SK-N-SH treated with all-trans-retinoic acid at 6 μM for 48 hours (cell line): ENCODE measurements at regions not wholly inside any gene's neighbourhood (a gene's known extent, or its start where the extent isn't known, plus 50 kb on each side); places are given as distances from the start of the nearest gene placed in this dataset.

Source experiments
- ATAC-seq: fragments of 200-7000 bp; cut with Tn5 transposase; 3 replicates; pipeline ENCODE4 v1.9.1; 2020; ENCODE audit warnings: mild to moderate bottlenecking, moderate library complexity
- ARNTL ChIP-seq: fragments of 450-650 bp; formaldehyde crosslinking; IDR thresholded peaks from 2 replicates; pipeline ENCODE4 v1.5.0; 2020; ENCODE audit warnings: low read depth, mild to moderate bottlenecking, moderate library complexity, borderline replicate concordance
- BACH2 ChIP-seq: fragments of 250-450 bp; sonication (Bioruptor Pico); IDR thresholded peaks from 2 replicates; pipeline ENCODE4 v1.9.0; 2021; ENCODE audit warnings: mild to moderate bottlenecking, borderline replicate concordance
- CSDC2 ChIP-seq: fragments of 250-450 bp; sonication (Bioruptor Pico); IDR thresholded peaks from 2 replicates; pipeline ENCODE4 v1.5.0; 2020; ENCODE audit warnings: mild to moderate bottlenecking, moderate library complexity
- ESRRG ChIP-seq: fragments of 250-450 bp; sonication (Bioruptor Pico); IDR thresholded peaks from 2 replicates; pipeline ENCODE4 v1.6.1; 2021; ENCODE audit warnings: mild to moderate bottlenecking
- GLIS3 ChIP-seq: fragments of 250-450 bp; sonication (Bioruptor Pico); IDR thresholded peaks from 2 replicates; pipeline ENCODE4 v1.5.0; 2020; ENCODE audit warnings: mild to moderate bottlenecking, moderate library complexity
- ISL1 ChIP-seq: fragments of 250-450 bp; sonication (Bioruptor Pico); IDR thresholded peaks from 2 replicates; pipeline ENCODE4 v2.1.2; 2022; ENCODE audit warnings: mild to moderate bottlenecking, moderate library complexity
- PPARA ChIP-seq: fragments of 250-450 bp; sonication (Bioruptor Pico); IDR thresholded peaks from 2 replicates; pipeline ENCODE4 v1.5.0; 2020; ENCODE audit warnings: mild to moderate bottlenecking, borderline replicate concordance
- RARB ChIP-seq: fragments of 250-450 bp; sonication (Bioruptor Pico); IDR thresholded peaks from 2 replicates; pipeline ENCODE4 v1.8.0; 2021; ENCODE audit warnings: mild to moderate bottlenecking, moderate library complexity
- TCF4 ChIP-seq: fragments of 250-450 bp; sonication (Bioruptor Pico); IDR thresholded peaks from 2 replicates; pipeline ENCODE4 v1.8.0; 2021; ENCODE audit warnings: mild to moderate bottlenecking, moderate library complexity, borderline replicate concordance
- TOX ChIP-seq: fragments of 250-450 bp; sonication (Bioruptor Pico); IDR thresholded peaks from 2 replicates; pipeline ENCODE4 v1.8.0; 2021; ENCODE audit warnings: mild to moderate bottlenecking, moderate library complexity, borderline replicate concordance
- TSHZ2 ChIP-seq: fragments of 250-450 bp; sonication (Bioruptor Pico); IDR thresholded peaks from 2 replicates; pipeline ENCODE4 v1.5.0; 2020; ENCODE audit warnings: mild to moderate bottlenecking, moderate library complexity
- ZC3H10 ChIP-seq: fragments of 250-450 bp; sonication (Bioruptor Pico); IDR thresholded peaks from 2 replicates; pipeline ENCODE4 v1.5.1; 2021; ENCODE audit warnings: mild to moderate bottlenecking, moderate library complexity
- ZFP3 ChIP-seq: fragments of 250-450 bp; sonication (Bioruptor Pico); IDR thresholded peaks from 2 replicates; pipeline ENCODE4 v1.5.0; 2020; ENCODE audit warnings: mild to moderate bottlenecking, moderate library complexity
- ZFP30 ChIP-seq: fragments of 450-650 bp; formaldehyde crosslinking; IDR thresholded peaks from 2 replicates; pipeline ENCODE4 v1.5.0; 2022; ENCODE audit warnings: mild to moderate bottlenecking, moderate library complexity
- ZNF565 ChIP-seq: fragments of 450-650 bp; formaldehyde crosslinking; conservative IDR thresholded peaks from 2 replicates; pipeline ENCODE4 v1.5.0; 2020; ENCODE audit warnings: low read depth, mild to moderate bottlenecking, moderate library complexity
- ZNF70 ChIP-seq: fragments of 450-650 bp; formaldehyde crosslinking; IDR thresholded peaks from 2 replicates; pipeline ENCODE4 v1.5.0; 2020; ENCODE audit warnings: mild to moderate bottlenecking, moderate library complexity
- ZNF8 ChIP-seq: fragments of 450-650 bp; formaldehyde crosslinking; IDR thresholded peaks from 2 replicates; pipeline ENCODE4 v1.5.0; 2020; ENCODE audit warnings: mild to moderate bottlenecking, moderate library complexity
- TF ChIP-seq, protein P1 (sequence below): fragments of 250-450 bp; sonication (Bioruptor Pico); IDR thresholded peaks from 2 replicates; pipeline ENCODE4 v1.8.0; 2021; ENCODE audit warnings: low read depth, mild to moderate bottlenecking, moderate library complexity, borderline replicate concordance
- TF ChIP-seq, protein P2 (sequence below): fragments of 250-450 bp; sonication (Bioruptor Pico); IDR thresholded peaks from 2 replicates; pipeline ENCODE4 v1.8.0; 2020; ENCODE audit warnings: mild to moderate bottlenecking, moderate library complexity, borderline replicate concordance
- TF ChIP-seq, protein P3 (sequence below): fragments of 250-450 bp; sonication (Bioruptor Pico); IDR thresholded peaks from 2 replicates; pipeline ENCODE4 v1.5.1; 2021; ENCODE audit warnings: mild to moderate bottlenecking, moderate library complexity
- TF ChIP-seq, protein P4 (sequence below): fragments of 250-450 bp; sonication (Bioruptor Pico); IDR thresholded peaks from 2 replicates; pipeline ENCODE4 v1.5.1; 2020; ENCODE audit warnings: low read depth, mild to moderate bottlenecking, moderate library complexity

- ATAC-seq: no peak
- TF ChIP-seq TCF4 (CRISPR knock-in tag) (no peak), ESRRG (CRISPR knock-in tag) (no peak), ZFP3 (CRISPR knock-in tag) (no peak), TSHZ2 (no peak), ZNF8 (CRISPR knock-in tag) (no peak), GLIS3 (CRISPR knock-in tag) (no peak), PPARA (CRISPR knock-in tag) (no peak), BACH2 (CRISPR knock-in tag) (no peak), ZC3H10 (CRISPR knock-in tag) (no peak), TOX (CRISPR knock-in tag) (no peak), ARNTL (CRISPR knock-in tag) (no peak), RARB (no peak), ZNF565 (CRISPR knock-in tag) (no peak), ZFP30 (CRISPR knock-in tag) (no peak), ISL1 (CRISPR knock-in tag) (no peak), ZNF70 (CRISPR knock-in tag) (no peak), CSDC2 (CRISPR knock-in tag) (no peak)
- TF ChIP-seq, protein P1, sequence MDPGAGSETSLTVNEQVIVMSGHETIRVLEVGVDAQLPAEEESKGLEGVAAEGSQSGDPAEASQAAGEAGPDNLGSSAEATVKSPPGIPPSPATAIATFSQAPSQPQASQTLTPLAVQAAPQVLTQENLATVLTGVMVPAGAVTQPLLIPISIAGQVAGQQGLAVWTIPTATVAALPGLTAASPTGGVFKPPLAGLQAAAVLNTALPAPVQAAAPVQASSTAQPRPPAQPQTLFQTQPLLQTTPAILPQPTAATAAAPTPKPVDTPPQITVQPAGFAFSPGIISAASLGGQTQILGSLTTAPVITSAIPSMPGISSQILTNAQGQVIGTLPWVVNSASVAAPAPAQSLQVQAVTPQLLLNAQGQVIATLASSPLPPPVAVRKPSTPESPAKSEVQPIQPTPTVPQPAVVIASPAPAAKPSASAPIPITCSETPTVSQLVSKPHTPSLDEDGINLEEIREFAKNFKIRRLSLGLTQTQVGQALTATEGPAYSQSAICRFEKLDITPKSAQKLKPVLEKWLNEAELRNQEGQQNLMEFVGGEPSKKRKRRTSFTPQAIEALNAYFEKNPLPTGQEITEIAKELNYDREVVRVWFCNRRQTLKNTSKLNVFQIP (CRISPR knock-in tag): no peak
- TF ChIP-seq, protein P2, sequence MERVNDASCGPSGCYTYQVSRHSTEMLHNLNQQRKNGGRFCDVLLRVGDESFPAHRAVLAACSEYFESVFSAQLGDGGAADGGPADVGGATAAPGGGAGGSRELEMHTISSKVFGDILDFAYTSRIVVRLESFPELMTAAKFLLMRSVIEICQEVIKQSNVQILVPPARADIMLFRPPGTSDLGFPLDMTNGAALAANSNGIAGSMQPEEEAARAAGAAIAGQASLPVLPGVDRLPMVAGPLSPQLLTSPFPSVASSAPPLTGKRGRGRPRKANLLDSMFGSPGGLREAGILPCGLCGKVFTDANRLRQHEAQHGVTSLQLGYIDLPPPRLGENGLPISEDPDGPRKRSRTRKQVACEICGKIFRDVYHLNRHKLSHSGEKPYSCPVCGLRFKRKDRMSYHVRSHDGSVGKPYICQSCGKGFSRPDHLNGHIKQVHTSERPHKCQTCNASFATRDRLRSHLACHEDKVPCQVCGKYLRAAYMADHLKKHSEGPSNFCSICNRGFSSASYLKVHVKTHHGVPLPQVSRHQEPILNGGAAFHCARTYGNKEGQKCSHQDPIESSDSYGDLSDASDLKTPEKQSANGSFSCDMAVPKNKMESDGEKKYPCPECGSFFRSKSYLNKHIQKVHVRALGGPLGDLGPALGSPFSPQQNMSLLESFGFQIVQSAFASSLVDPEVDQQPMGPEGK: no peak
- TF ChIP-seq, protein P3, sequence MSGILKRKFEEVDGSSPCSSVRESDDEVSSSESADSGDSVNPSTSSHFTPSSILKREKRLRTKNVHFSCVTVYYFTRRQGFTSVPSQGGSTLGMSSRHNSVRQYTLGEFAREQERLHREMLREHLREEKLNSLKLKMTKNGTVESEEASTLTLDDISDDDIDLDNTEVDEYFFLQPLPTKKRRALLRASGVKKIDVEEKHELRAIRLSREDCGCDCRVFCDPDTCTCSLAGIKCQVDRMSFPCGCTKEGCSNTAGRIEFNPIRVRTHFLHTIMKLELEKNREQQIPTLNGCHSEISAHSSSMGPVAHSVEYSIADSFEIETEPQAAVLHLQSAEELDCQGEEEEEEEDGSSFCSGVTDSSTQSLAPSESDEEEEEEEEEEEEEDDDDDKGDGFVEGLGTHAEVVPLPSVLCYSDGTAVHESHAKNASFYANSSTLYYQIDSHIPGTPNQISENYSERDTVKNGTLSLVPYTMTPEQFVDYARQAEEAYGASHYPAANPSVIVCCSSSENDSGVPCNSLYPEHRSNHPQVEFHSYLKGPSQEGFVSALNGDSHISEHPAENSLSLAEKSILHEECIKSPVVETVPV: no peak
These were observed 130.6 kb upstream of the CMC1 start for GRCh38 chr3:28110869-28111268.

GRCh38 chr3:28114893-28115292 lies 126.5 kb upstream of the CMC1 start:
- ATAC-seq: no peak
- no peak for TF ChIP-seq ISL1 (CRISPR knock-in tag)

GRCh38 chr3:28115316-28115715 lies 126.1 kb upstream of the CMC1 start:
- TF ChIP-seq, protein P4, sequence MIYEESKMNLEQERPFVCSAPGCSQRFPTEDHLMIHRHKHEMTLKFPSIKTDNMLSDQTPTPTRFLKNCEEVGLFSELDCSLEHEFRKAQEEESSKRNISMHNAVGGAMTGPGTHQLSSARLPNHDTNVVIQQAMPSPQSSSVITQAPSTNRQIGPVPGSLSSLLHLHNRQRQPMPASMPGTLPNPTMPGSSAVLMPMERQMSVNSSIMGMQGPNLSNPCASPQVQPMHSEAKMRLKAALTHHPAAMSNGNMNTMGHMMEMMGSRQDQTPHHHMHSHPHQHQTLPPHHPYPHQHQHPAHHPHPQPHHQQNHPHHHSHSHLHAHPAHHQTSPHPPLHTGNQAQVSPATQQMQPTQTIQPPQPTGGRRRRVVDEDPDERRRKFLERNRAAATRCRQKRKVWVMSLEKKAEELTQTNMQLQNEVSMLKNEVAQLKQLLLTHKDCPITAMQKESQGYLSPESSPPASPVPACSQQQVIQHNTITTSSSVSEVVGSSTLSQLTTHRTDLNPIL (CRISPR knock-in tag): no peak
- TF ChIP-seq CSDC2 (CRISPR knock-in tag) (no peak), ESRRG (CRISPR knock-in tag) (no peak), ZC3H10 (CRISPR knock-in tag) (no peak), RARB (no peak), BACH2 (CRISPR knock-in tag) (no peak), ZFP30 (CRISPR knock-in tag) (no peak), ISL1 (CRISPR knock-in tag) (no peak), GLIS3 (CRISPR knock-in tag) (no peak)

More at GRCh38 chr3:28115316-28115715, 126.1 kb upstream of the CMC1 start:
- ATAC-seq: no peak
